Fibroblast of lung (primary cell): ENCODE measurements at regions not wholly inside any gene's neighbourhood (a gene's known extent, or its start where the extent isn't known, plus 50 kb on each side); places are given as distances from the start of the nearest gene placed in this dataset.

Experiments
- DNase-seq, 2 donors: peaks; one replicate each; pipeline versions ENCODE4 v3.0.0 to v3.0.0-alpha.2; 2010; ENCODE audit warnings: low read depth in 2 of 2
- H2AFZ ChIP-seq: 2 replicates; pipeline ENCODE4 v1.5.1; 2012; ENCODE audit warnings: low read length, control low read depth, inconsistent platforms
- H3K27ac ChIP-seq: 2 replicates; pipeline ENCODE4 v1.5.1; 2011; ENCODE audit warnings: low read length, control low read depth; ENCODE audit not compliant: insufficient read depth
- H3K27me3 ChIP-seq: 2 replicates; pipeline ENCODE4 v1.5.1; 2011; ENCODE audit warnings: mild to moderate bottlenecking, low read length; ENCODE audit not compliant: control insufficient read depth, insufficient read depth
- H3K36me3 ChIP-seq: 2 replicates; pipeline ENCODE4 v1.5.1; 2011; ENCODE audit warnings: low read length; ENCODE audit not compliant: control insufficient read depth, insufficient read depth
- H3K4me1 ChIP-seq: 2 replicates; pipeline ENCODE4 v1.5.1; 2011; ENCODE audit warnings: low read length; ENCODE audit not compliant: control insufficient read depth, insufficient read depth; ENCODE audit errors: extremely low read depth
- H3K4me2 ChIP-seq: 2 replicates; pipeline ENCODE4 v1.5.1; 2011; ENCODE audit warnings: low read length, control low read depth; ENCODE audit not compliant: insufficient read depth; ENCODE audit errors: extremely low read depth
- H3K4me3 ChIP-seq, 4 experiments: fragments of 200-600 bp in 1 of 4; sonication (generic) in 1 of 4; replicated peaks in 1 of 4; 2 replicates each; pipeline ENCODE4 v1.5.1; 2011 to 2016; ENCODE audit warnings: low read length in 4 of 4, low read depth in 3 of 4, mild to moderate bottlenecking in 3 of 4, control low read depth in 2 of 4, inconsistent platforms in 1 of 4, mixed read lengths in 1 of 4; ENCODE audit not compliant: insufficient read depth in 1 of 4; ENCODE audit errors: control extremely low read depth in 1 of 4
- H3K79me2 ChIP-seq: 2 replicates; pipeline ENCODE4 v1.5.1; 2012; ENCODE audit warnings: mild to moderate bottlenecking, low read length, inconsistent platforms; ENCODE audit not compliant: control insufficient read depth, insufficient read depth
- H3K9ac ChIP-seq: 2 replicates; pipeline ENCODE4 v1.5.1; 2011; ENCODE audit warnings: mild to moderate bottlenecking, low read length, control low read depth; ENCODE audit not compliant: insufficient read depth
- H3K9me3 ChIP-seq: 2 replicates; pipeline ENCODE4 v1.5.1; 2012; ENCODE audit warnings: low read depth, low read length; ENCODE audit not compliant: control insufficient read depth, insufficient read depth
- H4K20me1 ChIP-seq: 2 replicates; pipeline ENCODE4 v1.5.1; 2011; ENCODE audit warnings: low read length; ENCODE audit not compliant: control insufficient read depth, insufficient read depth; ENCODE audit errors: extremely low read depth
- EZH2 ChIP-seq: IDR thresholded peaks from 2 replicates; pipeline ENCODE4 v1.5.1; 2012; ENCODE audit warnings: low read length, control low read depth, mild to moderate bottlenecking; ENCODE audit errors: missing control alignments
- TF ChIP-seq, protein P1 (sequence below), 2 donors: IDR thresholded peaks in 1 of 2; conservative IDR thresholded peaks in 1 of 2; 1 replicate in 1 of 2; 2 replicates in 1 of 2; pipeline ENCODE4 v1.5.1; 2011 to 2012; ENCODE audit warnings: low read length in 2 of 2, control low read depth in 1 of 2, inconsistent platforms in 1 of 2, low read depth in 1 of 2, mild to moderate bottlenecking in 1 of 2

DNA sequence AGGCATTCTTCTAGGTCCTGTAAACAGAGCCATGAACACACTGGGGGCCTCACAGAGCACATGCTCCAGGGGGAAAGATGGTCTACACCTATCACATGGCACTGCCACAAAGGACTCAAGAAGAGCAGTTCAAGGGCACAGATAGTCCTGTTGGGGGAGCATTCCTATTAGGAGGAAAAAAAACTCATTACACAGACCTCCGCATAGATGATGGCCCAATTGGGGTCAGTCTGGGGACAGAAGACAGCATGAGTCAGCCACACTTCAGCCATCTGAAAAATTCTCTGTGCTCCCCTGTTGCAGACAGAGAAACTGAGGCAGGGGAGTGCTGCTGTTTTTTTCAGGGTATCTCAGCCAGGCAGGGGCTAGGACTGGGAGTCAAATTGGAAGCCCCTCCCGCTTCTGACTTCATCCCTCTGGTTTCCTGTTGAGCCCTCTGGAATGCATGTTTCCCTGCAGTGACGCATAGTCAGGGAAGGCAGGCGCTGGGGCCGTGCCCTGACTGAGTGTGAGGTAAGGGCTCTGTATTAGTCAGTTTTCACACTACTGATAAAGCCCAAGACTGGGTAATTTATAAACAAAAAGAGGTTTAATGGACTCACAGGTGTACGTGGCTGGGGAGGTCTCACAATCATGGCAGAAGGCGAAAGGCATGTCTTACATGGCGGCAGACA is 67.9 kb downstream of the RHOB start:
- no peak overlapping the region for H2AFZ ChIP-seq
- H3K4me1 ChIP-seq, result peaks cover 13% of the 10 kb centered on the region
- DNase-seq, result peak; percentile 97 to 99
- TF ChIP-seq EZH2, result no peak
- TF ChIP-seq, protein P1, sequence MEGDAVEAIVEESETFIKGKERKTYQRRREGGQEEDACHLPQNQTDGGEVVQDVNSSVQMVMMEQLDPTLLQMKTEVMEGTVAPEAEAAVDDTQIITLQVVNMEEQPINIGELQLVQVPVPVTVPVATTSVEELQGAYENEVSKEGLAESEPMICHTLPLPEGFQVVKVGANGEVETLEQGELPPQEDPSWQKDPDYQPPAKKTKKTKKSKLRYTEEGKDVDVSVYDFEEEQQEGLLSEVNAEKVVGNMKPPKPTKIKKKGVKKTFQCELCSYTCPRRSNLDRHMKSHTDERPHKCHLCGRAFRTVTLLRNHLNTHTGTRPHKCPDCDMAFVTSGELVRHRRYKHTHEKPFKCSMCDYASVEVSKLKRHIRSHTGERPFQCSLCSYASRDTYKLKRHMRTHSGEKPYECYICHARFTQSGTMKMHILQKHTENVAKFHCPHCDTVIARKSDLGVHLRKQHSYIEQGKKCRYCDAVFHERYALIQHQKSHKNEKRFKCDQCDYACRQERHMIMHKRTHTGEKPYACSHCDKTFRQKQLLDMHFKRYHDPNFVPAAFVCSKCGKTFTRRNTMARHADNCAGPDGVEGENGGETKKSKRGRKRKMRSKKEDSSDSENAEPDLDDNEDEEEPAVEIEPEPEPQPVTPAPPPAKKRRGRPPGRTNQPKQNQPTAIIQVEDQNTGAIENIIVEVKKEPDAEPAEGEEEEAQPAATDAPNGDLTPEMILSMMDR (conservative IDR thresholded peaks at IDR 0.05 in 1 of 2, IDR thresholded peaks at IDR 0.05 in 1 of 2; ENCODE audit: low read depth in 1 of 2, low read length in 2 of 2), result no peak
- H3K79me2 ChIP-seq, result no peaks in the 10 kb centered on the region
- no peaks in the 10 kb centered on the region for H3K27me3 ChIP-seq
- no peaks in the 10 kb centered on the region for H3K9me3 ChIP-seq
- H4K20me1 ChIP-seq, result no peaks in the 10 kb centered on the region
- H3K4me3 ChIP-seq, result no peak overlapping the region
- peak overlapping the region; percentile 78 for H3K27ac ChIP-seq
- H3K4me2 ChIP-seq, result peak overlapping the region; percentile 30
- H3K9ac ChIP-seq, result no peak overlapping the region
- H3K36me3 ChIP-seq, result no peaks in the 10 kb centered on the region

GRCh38 chr2:20515290-20516220 is 68.7 kb downstream of the RHOB start:
- H3K79me2 ChIP-seq, result no peaks in the 10 kb centered on the region
- H3K27me3 ChIP-seq, result peaks cover 2% of the 10 kb centered on the region
- TF ChIP-seq, protein P1 (conservative IDR thresholded peaks at IDR 0.05 in 1 of 2, IDR thresholded peaks at IDR 0.05 in 1 of 2; ENCODE audit: low read depth in 1 of 2, low read length in 2 of 2), result no peak
- TF ChIP-seq EZH2, result no peak
- H3K27ac ChIP-seq, result peak overlapping the region; percentile 57
- DNase-seq, result no peak
- no peaks in the 10 kb centered on the region for H4K20me1 ChIP-seq
- no peak overlapping the region for H2AFZ ChIP-seq
- no peak overlapping the region for H3K9ac ChIP-seq
- no peaks in the 10 kb centered on the region for H3K36me3 ChIP-seq
- no peak overlapping the region for H3K4me2 ChIP-seq
- no peak overlapping the region for H3K4me3 ChIP-seq
- peaks cover 13% of the 10 kb centered on the region for H3K4me1 ChIP-seq
- no peaks in the 10 kb centered on the region for H3K9me3 ChIP-seq

DNA sequence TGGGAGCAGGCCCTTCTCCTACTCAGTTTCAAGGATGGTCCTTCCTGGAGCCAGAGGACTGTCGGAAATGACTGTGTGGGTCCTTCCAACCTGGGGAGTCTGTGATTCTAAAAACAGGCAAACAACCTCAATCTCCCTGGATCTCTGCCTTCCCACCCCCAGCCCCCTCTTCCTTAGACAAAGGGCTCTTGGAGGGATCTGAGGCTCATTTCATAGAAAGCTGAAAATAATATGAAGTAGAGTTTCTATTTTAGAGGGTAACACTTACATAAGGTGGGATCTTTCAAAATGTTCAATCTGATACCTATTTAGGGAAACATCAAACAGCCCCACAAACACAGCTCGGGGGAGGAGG is 69.4 kb downstream of the RHOB start:
- DNase-seq, result no peak
- H3K79me2 ChIP-seq, result no peaks in the 10 kb centered on the region
- no peak overlapping the region for H3K4me2 ChIP-seq
- no peaks in the 10 kb centered on the region for H3K36me3 ChIP-seq
- no peak overlapping the region for H2AFZ ChIP-seq
- no peaks in the 10 kb centered on the region for H4K20me1 ChIP-seq
- no peak overlapping the region for H3K27ac ChIP-seq
- H3K9me3 ChIP-seq, result no peaks in the 10 kb centered on the region
- H3K4me1 ChIP-seq, result peaks cover 13% of the 10 kb centered on the region
- TF ChIP-seq, protein P1 (conservative IDR thresholded peaks at IDR 0.05 in 1 of 2, IDR thresholded peaks at IDR 0.05 in 1 of 2; ENCODE audit: low read depth in 1 of 2, low read length in 2 of 2), result no peak
- no peak for TF ChIP-seq EZH2
- H3K4me3 ChIP-seq, result no peak overlapping the region
- H3K9ac ChIP-seq, result no peak overlapping the region
- peaks cover 2% of the 10 kb centered on the region for H3K27me3 ChIP-seq
